HCT116 (cell line): ENCODE measurements at regions not wholly inside any gene's neighbourhood (a gene's known extent, or its start where the extent isn't known, plus 50 kb on each side); places are given as distances from the start of the nearest gene placed in this dataset.

Experiments used
- ATAC-seq: fragments of 200-7000 bp; cut with Tn5 transposase; 2 replicates; pipeline ENCODE4 v1.9.1; 2020; ENCODE audit warnings: mild to moderate bottlenecking, moderate library complexity
- BruUV-seq: library from RNA; stranded (reverse); fragments of 400-500 nt; replicated peaks from 2 replicates; lab custom pipeline; 2021; lab: Mats Ljungman, UMichigan
- CTCF ChIA-PET: fragments of 300-600 bp; sonication (Branson Sonifier 250); formaldehyde crosslinking; loops from one replicate; lab custom pipeline; 2021; ENCODE audit warnings: antibody characterized with exemption; lab: Charles Lee
- POLR2A ChIA-PET: fragments of 300-600, 350-600 bp; sonication (Branson Sonifier 250); formaldehyde crosslinking; loops from one replicate; lab custom pipeline; 2021; ENCODE audit warnings: antibody characterized with exemption; lab: Charles Lee
- RAD21 ChIA-PET, 2 experiments: fragments of 300-600 bp; sonication (Branson Sonifier 250); formaldehyde crosslinking; loops; one replicate each; lab custom pipeline; 2023; ENCODE audit warnings: low total read pairs in 2 of 2; ENCODE audit not compliant: uncharacterized antibody in 2 of 2, unreplicated experiment in 2 of 2, low non-redundant PET in 1 of 2; lab: Charles Lee
- DNase-seq: peaks from one replicate; pipeline ENCODE4 v3.0.0-alpha.2; 2010; ENCODE audit warnings: low read depth, low spot score
- H2AFZ ChIP-seq: fragments of 200-600 bp; shearing (Covaris generic), sonication (generic); 2 replicates; pipeline ENCODE4 v1.6.1; 2017; ENCODE audit warnings: low read depth, mixed run types, mixed read lengths, antibody characterized with exemption, low read length; ENCODE audit not compliant: poor library complexity, severe bottlenecking
- H3K27ac ChIP-seq: 2 replicates; pipeline ENCODE4 v1.5.1; 2012; ENCODE audit warnings: low read depth, low read length
- H3K27me3 ChIP-seq: fragments of 200-600 bp; sonication (generic); 2 replicates; pipeline ENCODE4 v1.6.1; 2016; ENCODE audit warnings: mixed run types, low read length, mixed read lengths; ENCODE audit not compliant: insufficient read depth
- H3K36me3 ChIP-seq, 2 experiments: fragments of 200-500 bp in 1 of 2; fragments of 200-600 bp in 1 of 2; sonication (Bioruptor generic) in 1 of 2; sonication (generic) in 1 of 2; 2 replicates each; pipeline versions ENCODE4 v1.5.1 to v1.6.1; 2014 to 2016; ENCODE audit warnings: low read length in 2 of 2, inconsistent platforms in 1 of 2, mixed read lengths in 1 of 2, mixed run types in 1 of 2; ENCODE audit not compliant: insufficient read depth in 2 of 2, control insufficient read depth in 1 of 2
- H3K4me1 ChIP-seq, 2 experiments: fragments of 200-600 bp in 1 of 2; sonication (generic) in 1 of 2; 2 replicates each; pipeline versions ENCODE4 v1.5.1 to v1.6.1; 2012 to 2017; ENCODE audit warnings: low read length in 2 of 2, inconsistent platforms in 1 of 2, mild to moderate bottlenecking in 1 of 2, mixed read lengths in 1 of 2, mixed run types in 1 of 2, moderate library complexity in 1 of 2; ENCODE audit not compliant: insufficient read depth in 2 of 2, control insufficient read depth in 1 of 2
- H3K4me2 ChIP-seq: fragments of 200-600 bp; sonication (generic); 2 replicates; pipeline ENCODE4 v1.6.1; 2017; ENCODE audit warnings: mixed run types, low read length, mixed read lengths
- H3K4me3 ChIP-seq, 2 experiments: fragments of 200-600 bp in 1 of 2; sonication (generic) in 1 of 2; replicated peaks in 1 of 2; 2 replicates each; pipeline ENCODE4 v1.5.1; 2011 to 2016; ENCODE audit warnings: low read length in 2 of 2, control low read depth in 1 of 2, low read depth in 1 of 2, mild to moderate bottlenecking in 1 of 2, mixed read lengths in 1 of 2, mixed run types in 1 of 2
- H3K79me2 ChIP-seq: fragments of 200-600 bp; sonication (generic); 2 replicates; pipeline ENCODE4 v1.6.1; 2017; ENCODE audit warnings: mild to moderate bottlenecking, mixed run types, low read length, moderate library complexity, mixed read lengths; ENCODE audit not compliant: insufficient read depth
- H3K9ac ChIP-seq: fragments of 200-600 bp; sonication (generic); 2 replicates; pipeline ENCODE4 v1.6.1; 2016; ENCODE audit warnings: low read length, mixed read lengths
- H3K9me2 ChIP-seq: fragments of 200-600 bp; sonication (generic), shearing (Covaris generic); 2 replicates; pipeline ENCODE4 v1.6.1; 2017; ENCODE audit warnings: mixed run types, mild to moderate bottlenecking, moderate library complexity; ENCODE audit not compliant: insufficient read depth
- H3K9me3 ChIP-seq, 2 experiments: fragments of 200-500 bp in 1 of 2; fragments of 200-600 bp in 1 of 2; sonication (Bioruptor generic) in 1 of 2; sonication (generic) in 1 of 2; 2 replicates each; pipeline ENCODE4 v1.6.1; 2014 to 2017; ENCODE audit warnings: low read length in 2 of 2, mixed read lengths in 2 of 2, inconsistent platforms in 1 of 2, low read depth in 1 of 2, mild to moderate bottlenecking in 1 of 2, mixed run types in 1 of 2, moderate library complexity in 1 of 2; ENCODE audit not compliant: control insufficient read depth in 1 of 2, insufficient read depth in 1 of 2
- H4K20me1 ChIP-seq: fragments of 200-600 bp; sonication (generic), shearing (Covaris generic); 2 replicates; pipeline ENCODE4 v1.6.1; 2017; ENCODE audit warnings: mixed run types, mild to moderate bottlenecking, moderate library complexity; ENCODE audit not compliant: insufficient read depth
- CBX3 ChIP-seq: IDR thresholded peaks from 2 replicates; pipeline ENCODE4 v1.6.1; 2012; ENCODE audit warnings: low read depth
- CEBPB ChIP-seq: IDR thresholded peaks from 2 replicates; pipeline ENCODE4 v1.6.1; 2012; ENCODE audit warnings: low read depth
- EGR1 ChIP-seq: IDR thresholded peaks from 2 replicates; pipeline ENCODE4 v1.6.1; 2012; ENCODE audit warnings: low read depth
- EZH2 ChIP-seq: fragments of 200-600 bp; sonication (generic); IDR thresholded peaks from 2 replicates; pipeline ENCODE4 v1.6.1; 2017; ENCODE audit warnings: antibody characterized with exemption, mixed run types
- EZH2phosphoT487 ChIP-seq: fragments of 200-600 bp; IDR thresholded peaks from 2 replicates; pipeline ENCODE4 v1.6.1; 2018; ENCODE audit warnings: antibody characterized with exemption, borderline replicate concordance
- JUND ChIP-seq: IDR thresholded peaks from 2 replicates; pipeline ENCODE4 v1.6.1; 2012
- RAD21 ChIP-seq: IDR thresholded peaks from 2 replicates; pipeline ENCODE4 v1.6.1; 2012; ENCODE audit warnings: low read depth, mild to moderate bottlenecking
- SIN3A ChIP-seq: IDR thresholded peaks from 2 replicates; pipeline ENCODE4 v1.6.1; 2012; ENCODE audit warnings: low read depth
- SP1 ChIP-seq: IDR thresholded peaks from 2 replicates; pipeline ENCODE4 v1.6.1; 2012; ENCODE audit warnings: low read depth
- SRF ChIP-seq: IDR thresholded peaks from 2 replicates; pipeline ENCODE4 v1.6.1; 2012; ENCODE audit warnings: low read depth
- TCF7L2 ChIP-seq: IDR thresholded peaks from 2 replicates; pipeline ENCODE4 v1.7.0; 2011; ENCODE audit warnings: borderline replicate concordance, inconsistent platforms; ENCODE audit not compliant: insufficient read depth, insufficient read length; ENCODE audit errors: extremely low read depth
- YY1 ChIP-seq: IDR thresholded peaks from 2 replicates; pipeline ENCODE4 v1.6.1; 2011; ENCODE audit warnings: low read length, low read depth, moderate library complexity, mild to moderate bottlenecking; ENCODE audit not compliant: insufficient replicate concordance; ENCODE audit errors: extremely low read depth
- intact Hi-C: fragments of 100-400 bp; cut with micrococcal nuclease; formaldehyde crosslinking; loops from 2 replicates; pipeline ENCODE4 v1.10.0; 2022
- TF ChIP-seq, protein P1 (sequence below): IDR thresholded peaks from 2 replicates; pipeline ENCODE4 v1.6.1; 2012; ENCODE audit warnings: low read depth
- TF ChIP-seq, protein P2 (sequence below): IDR thresholded peaks from 2 replicates; pipeline ENCODE4 v1.6.1; 2012

GRCh38 chr3:72297481-72297880 lies 512.5 kb upstream of the PROK2 start (continued):
- TF ChIP-seq, protein P1, sequence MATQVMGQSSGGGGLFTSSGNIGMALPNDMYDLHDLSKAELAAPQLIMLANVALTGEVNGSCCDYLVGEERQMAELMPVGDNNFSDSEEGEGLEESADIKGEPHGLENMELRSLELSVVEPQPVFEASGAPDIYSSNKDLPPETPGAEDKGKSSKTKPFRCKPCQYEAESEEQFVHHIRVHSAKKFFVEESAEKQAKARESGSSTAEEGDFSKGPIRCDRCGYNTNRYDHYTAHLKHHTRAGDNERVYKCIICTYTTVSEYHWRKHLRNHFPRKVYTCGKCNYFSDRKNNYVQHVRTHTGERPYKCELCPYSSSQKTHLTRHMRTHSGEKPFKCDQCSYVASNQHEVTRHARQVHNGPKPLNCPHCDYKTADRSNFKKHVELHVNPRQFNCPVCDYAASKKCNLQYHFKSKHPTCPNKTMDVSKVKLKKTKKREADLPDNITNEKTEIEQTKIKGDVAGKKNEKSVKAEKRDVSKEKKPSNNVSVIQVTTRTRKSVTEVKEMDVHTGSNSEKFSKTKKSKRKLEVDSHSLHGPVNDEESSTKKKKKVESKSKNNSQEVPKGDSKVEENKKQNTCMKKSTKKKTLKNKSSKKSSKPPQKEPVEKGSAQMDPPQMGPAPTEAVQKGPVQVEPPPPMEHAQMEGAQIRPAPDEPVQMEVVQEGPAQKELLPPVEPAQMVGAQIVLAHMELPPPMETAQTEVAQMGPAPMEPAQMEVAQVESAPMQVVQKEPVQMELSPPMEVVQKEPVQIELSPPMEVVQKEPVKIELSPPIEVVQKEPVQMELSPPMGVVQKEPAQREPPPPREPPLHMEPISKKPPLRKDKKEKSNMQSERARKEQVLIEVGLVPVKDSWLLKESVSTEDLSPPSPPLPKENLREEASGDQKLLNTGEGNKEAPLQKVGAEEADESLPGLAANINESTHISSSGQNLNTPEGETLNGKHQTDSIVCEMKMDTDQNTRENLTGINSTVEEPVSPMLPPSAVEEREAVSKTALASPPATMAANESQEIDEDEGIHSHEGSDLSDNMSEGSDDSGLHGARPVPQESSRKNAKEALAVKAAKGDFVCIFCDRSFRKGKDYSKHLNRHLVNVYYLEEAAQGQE = no peak
- TF ChIP-seq, all 23 proteins: peak for 0

GRCh38 chr3:72296477-72297111 lies 511.6 kb upstream of the PROK2 start:
- no peak overlapping the region for H3K27ac ChIP-seq
- DNase-seq (no peak), ATAC-seq (no peak)
- H3K9me3 ChIP-seq = no peaks in the 10 kb centered on the region
- no peak overlapping the region for H3K4me3 ChIP-seq
- no peak overlapping the region for H2AFZ ChIP-seq
- intact Hi-C loops = no loop called here
- H3K79me2 ChIP-seq = no peaks in the 10 kb centered on the region
- POLR2A ChIA-PET = no interaction called here
- H3K9ac ChIP-seq = no peak overlapping the region
- no peaks in the 10 kb centered on the region for H4K20me1 ChIP-seq
- peaks cover 0 to 20% of the 10 kb centered on the region in 2 experiments; a peak in 2 of 4 replicates for H3K4me1 ChIP-seq
- no peak overlapping the region for H3K4me2 ChIP-seq
- no TSS peak for BruUV-seq
- RAD21 ChIA-PET = no interaction called here
- peaks cover 21% of the 10 kb centered on the region for H3K27me3 ChIP-seq
- no peaks in the 10 kb centered on the region for H3K36me3 ChIP-seq
- no peaks in the 10 kb centered on the region for H3K9me2 ChIP-seq
- CTCF ChIA-PET = no interaction called here
- no peak for TF ChIP-seq CEBPB
- TF ChIP-seq CBX3 = no peak
- TF ChIP-seq EGR1 = no peak
- TF ChIP-seq SIN3A = no peak
- TF ChIP-seq YY1 = no peak
- no peak for TF ChIP-seq EZH2
- TF ChIP-seq EZH2phosphoT487 = no peak
- TF ChIP-seq, protein P2, sequence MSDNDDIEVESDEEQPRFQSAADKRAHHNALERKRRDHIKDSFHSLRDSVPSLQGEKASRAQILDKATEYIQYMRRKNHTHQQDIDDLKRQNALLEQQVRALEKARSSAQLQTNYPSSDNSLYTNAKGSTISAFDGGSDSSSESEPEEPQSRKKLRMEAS = no peak
- TF ChIP-seq SP1 = no peak
- TF ChIP-seq JUND = no peak
- no peak for TF ChIP-seq TCF7L2
- TF ChIP-seq, protein P1 = no peak
- no peak for TF ChIP-seq SRF
- no peak for TF ChIP-seq RAD21
- TF ChIP-seq, all 23 proteins: peak for 0
